GM11168 (cell line): ENCODE measurements at regions not wholly inside any gene's neighbourhood (a gene's known extent, or its start where the extent isn't known, plus 50 kb on each side); places are given as distances from the start of the nearest gene placed in this dataset.
"Not testable (repeated sequence)": the region's sequence is repeated elsewhere in the genome, so short reads cannot be mapped to it uniquely, and the experiment has no call there.

Experiments
- in situ Hi-C: fragments of 300-500 bp; cut with MboI; formaldehyde crosslinking; loops from one replicate; pipeline ENCODE4 v1.12.0; 2022; ENCODE audit warnings: low sequenced_read_pairs; ENCODE audit not compliant: unreplicated experiment

GRCh38 chr11:112624971-112625370 is 336.2 kb upstream of the NCAM1 start:
- in situ Hi-C loops: not testable (repeated sequence)

- in situ Hi-C loops: no loop called here
Measured at GRCh38 chr11:112625814-112626213, 335.4 kb upstream of the NCAM1 start.

GRCh38 chr11:112626731-112627130 is 334.5 kb upstream of the NCAM1 start:
- in situ Hi-C loops: no loop called here

- in situ Hi-C loops: no loop called here
Measured at GRCh38 chr11:112627588-112628045, 333.6 kb upstream of the NCAM1 start.

- in situ Hi-C loops: no loop called here
Measured at GRCh38 chr11:112628676-112629075, 332.5 kb upstream of the NCAM1 start.

- in situ Hi-C loops: no loop called here
Measured at GRCh38 chr11:112630496-112630895, 330.7 kb upstream of the NCAM1 start.

- in situ Hi-C loops: no loop called here
Measured at GRCh38 chr11:112631333-112631732, 329.9 kb upstream of the NCAM1 start.

GRCh38 chr11:112632866-112633505 is 328.2 kb upstream of the NCAM1 start:
- in situ Hi-C loops: no loop called here

- in situ Hi-C loops: no loop called here
Measured at GRCh38 chr11:112634551-112634950, 326.7 kb upstream of the NCAM1 start.

GRCh38 chr11:112634995-112635737 is 326.1 kb upstream of the NCAM1 start:
- in situ Hi-C loops: no loop called here

GRCh38 chr11:112637076-112637475 is 324.1 kb upstream of the NCAM1 start:
- in situ Hi-C loops: no loop called here

- in situ Hi-C loops: no loop called here
Measured at GRCh38 chr11:112637876-112638275, 323.3 kb upstream of the NCAM1 start.

GRCh38 chr11:112639469-112639868 is 321.8 kb upstream of the NCAM1 start:
- in situ Hi-C loops: no loop called here

- in situ Hi-C loops: no loop called here
Measured at GRCh38 chr11:112643416-112643815, 317.8 kb upstream of the NCAM1 start.

- in situ Hi-C loops: no loop called here
Measured at GRCh38 chr11:112644410-112645131, 316.6 kb upstream of the NCAM1 start.

- in situ Hi-C loops: no loop called here
Measured at GRCh38 chr11:112649856-112650255, 311.4 kb upstream of the NCAM1 start.

- in situ Hi-C loops: no loop called here
Measured at GRCh38 chr11:112650527-112650926, 310.7 kb upstream of the NCAM1 start.

GRCh38 chr11:112651386-112651785 is 309.8 kb upstream of the NCAM1 start:
- in situ Hi-C loops: no loop called here

- in situ Hi-C loops: no loop called here
Measured at GRCh38 chr11:112652786-112653390, 308.3 kb upstream of the NCAM1 start.

- in situ Hi-C loops: no loop called here
Measured at GRCh38 chr11:112655371-112655770, 305.8 kb upstream of the NCAM1 start.
